ENCODE measurements at regions not wholly inside any gene's neighbourhood (a gene's known extent, or its start where the extent isn't known, plus 50 kb on each side); places are given as distances from the start of the nearest gene placed in this dataset.

- TF ChIP-seq POLR2A (IDR thresholded peaks at IDR 0.05) (no peak), EP300 (IDR thresholded peaks at IDR 0.05) (no peak), CTCF (IDR thresholded peaks at IDR 0.05) (no peak), POLR2AphosphoS5 (IDR thresholded peaks at IDR 0.05) (no peak)
Observed at GRCh38 chr17:33874617-33875060, 380.4 kb upstream of the CCL2 start.
